Prostate gland (tissue), 2 donors: ENCODE measurements at regions not wholly inside any gene's neighbourhood (a gene's known extent, or its start where the extent isn't known, plus 50 kb on each side); places are given as distances from the start of the nearest gene placed in this dataset.

Experiments used
- CTCF ChIP-seq, 4 experiments: fragments of 200-600 bp in 2 of 4; fragments of 450-650 bp in 2 of 4; sonication (generic) in 2 of 4; IDR thresholded peaks; 1 replicate in 3 of 4; 2 replicates in 1 of 4; pipeline ENCODE4 v1.5.1; 2016 to 2019; ENCODE audit warnings: antibody characterized with exemption in 4 of 4, mild to moderate bottlenecking in 2 of 4, moderate library complexity in 2 of 4
- POLR2A ChIP-seq: fragments of 450-650 bp; IDR thresholded peaks from one replicate; pipeline ENCODE4 v1.6.1; 2016; ENCODE audit warnings: antibody characterized with exemption, mild to moderate bottlenecking
- POLR2AphosphoS5 ChIP-seq: sonication (generic); formaldehyde crosslinking; IDR thresholded peaks from one replicate; pipeline ENCODE4 v1.6.1; 2017; ENCODE audit warnings: antibody characterized with exemption

GRCh38 chr20:57872816-57873409 lies 163.1 kb upstream of the PMEPA1 start:
- TF ChIP-seq CTCF (IDR thresholded peaks at IDR 0.05): no peak
- TF ChIP-seq POLR2A: no peak
- no peak for TF ChIP-seq POLR2AphosphoS5
